ENCODE measurements at regions not wholly inside any gene's neighbourhood (a gene's known extent, or its start where the extent isn't known, plus 50 kb on each side); places are given as distances from the start of the nearest gene placed in this dataset.

GRCh38 chr2:55811048-55811447, 112.5 kb downstream of the EFEMP1 start:
- H3K4me3 ChIP-seq (ENCODE audit: low read depth, low read length), result no peak overlapping the region
- no peak for DNase-seq (ENCODE audit: low read depth)
- no peak for TF ChIP-seq CTCF (IDR thresholded peaks at IDR 0.05; ENCODE audit: control insufficient read depth, extremely low read depth, insufficient read depth)

GRCh38 chr2:55810622-55811020, 113.0 kb downstream of the EFEMP1 start:
- no peak overlapping the region for H3K4me3 ChIP-seq (ENCODE audit: low read depth, low read length)
- peak; percentile 89 for DNase-seq (ENCODE audit: low read depth)
- TF ChIP-seq CTCF (IDR thresholded peaks at IDR 0.05; ENCODE audit: control insufficient read depth, extremely low read depth, insufficient read depth), result no peak

GRCh38 chr2:55809875-55810621, 113.5 kb downstream of the EFEMP1 start:
- no peak for TF ChIP-seq CTCF (IDR thresholded peaks at IDR 0.05; ENCODE audit: control insufficient read depth, extremely low read depth, insufficient read depth)
- DNase-seq (ENCODE audit: low read depth), result peak; percentile 52
- H3K4me3 ChIP-seq (ENCODE audit: low read depth, low read length), result no peak overlapping the region

- H3K4me3 ChIP-seq (ENCODE audit: low read depth, low read length), result no peak overlapping the region
- TF ChIP-seq CTCF (IDR thresholded peaks at IDR 0.05; ENCODE audit: control insufficient read depth, extremely low read depth, insufficient read depth), result no peak
- no peak for DNase-seq (ENCODE audit: low read depth)
These were observed 114.3 kb upstream of the PNPT1 start for GRCh38 chr2:55807900-55808299.

- no peak for TF ChIP-seq CTCF (IDR thresholded peaks at IDR 0.05; ENCODE audit: control insufficient read depth, extremely low read depth, insufficient read depth)
- DNase-seq (ENCODE audit: low read depth), result no peak
- no peak overlapping the region for H3K4me3 ChIP-seq (ENCODE audit: low read depth, low read length)
These were observed 112.0 kb upstream of the PNPT1 start for GRCh38 chr2:55805686-55806085.

GRCh38 chr2:55804535-55804934, 110.9 kb upstream of the PNPT1 start:
- TF ChIP-seq CTCF (IDR thresholded peaks at IDR 0.05; ENCODE audit: control insufficient read depth, extremely low read depth, insufficient read depth), result no peak
- no peak for DNase-seq (ENCODE audit: low read depth)
- no peak overlapping the region for H3K4me3 ChIP-seq (ENCODE audit: low read depth, low read length)

GRCh38 chr2:55802067-55802466, 108.4 kb upstream of the PNPT1 start:
- no peak for DNase-seq (ENCODE audit: low read depth)
- TF ChIP-seq CTCF (IDR thresholded peaks at IDR 0.05; ENCODE audit: control insufficient read depth, extremely low read depth, insufficient read depth), result no peak
- no peak overlapping the region for H3K4me3 ChIP-seq (ENCODE audit: low read depth, low read length)
